WERI-Rb-1 (cell line): ENCODE measurements at regions not wholly inside any gene's neighbourhood (a gene's known extent, or its start where the extent isn't known, plus 50 kb on each side); places are given as distances from the start of the nearest gene placed in this dataset.
A peak's percentile ranks its signal among the peaks of the same experiment; 100 is the strongest.

Experiments
- DNase-seq: peaks from one replicate; pipeline ENCODE4 v3.0.0-alpha.2; 2020
- H3K27ac ChIP-seq: fragments of 250-450 bp; sonication (Bioruptor Pico); 2 replicates; pipeline ENCODE4 v1.5.1; 2020; ENCODE audit warnings: mild to moderate bottlenecking, moderate library complexity
- H3K27me3 ChIP-seq: fragments of 250-450 bp; sonication (Bioruptor Pico); 2 replicates; pipeline ENCODE4 v1.5.1; 2021; ENCODE audit warnings: mild to moderate bottlenecking, low read depth, moderate library complexity; ENCODE audit not compliant: insufficient read depth, severe bottlenecking
- H3K36me3 ChIP-seq: fragments of 250-450 bp; sonication (Bioruptor Pico); 2 replicates; pipeline ENCODE4 v1.5.1; 2020; ENCODE audit warnings: mild to moderate bottlenecking, moderate library complexity
- H3K4me3 ChIP-seq: 2 replicates; pipeline ENCODE4 v1.5.1; 2011; ENCODE audit warnings: low read depth, mild to moderate bottlenecking, control low read depth, low read length
- H3K9me3 ChIP-seq: fragments of 250-450 bp; sonication (Bioruptor Pico); 2 replicates; pipeline ENCODE4 v1.5.1; 2021; ENCODE audit warnings: mild to moderate bottlenecking, moderate library complexity; ENCODE audit not compliant: severe bottlenecking
- CTCF ChIP-seq: IDR thresholded peaks from 2 replicates; pipeline ENCODE4 v1.5.1; 2011; ENCODE audit warnings: low read depth, mild to moderate bottlenecking, control low read depth, inconsistent platforms, low read length

- Histone ChIP-seq H3K4me3 (no peak overlapping the region), H3K9me3 (no peaks in the 10 kb centered on the region), H3K27me3 (no peaks in the 10 kb centered on the region), H3K36me3 (no peaks in the 10 kb centered on the region), H3K27ac (no peak overlapping the region)
- no peak for TF ChIP-seq CTCF
- DNase-seq = no peak
Measured at GRCh38 chr3:76021376-76021775, 236.0 kb upstream of the ZNF717 start.

- H3K27me3 ChIP-seq = no peaks in the 10 kb centered on the region
- no peak overlapping the region for H3K27ac ChIP-seq
- H3K36me3 ChIP-seq = no peaks in the 10 kb centered on the region
- no peak for DNase-seq
- H3K4me3 ChIP-seq = no peak overlapping the region
- H3K9me3 ChIP-seq = no peaks in the 10 kb centered on the region
- TF ChIP-seq CTCF = 0 out of 2 replicates have a peak, but pooled peaks have one; percentile 26
Measured at GRCh38 chr3:76024640-76025039, 239.3 kb upstream of the ZNF717 start.

GRCh38 chr3:76025561-76025960 is 240.2 kb upstream of the ZNF717 start:
- H3K27ac ChIP-seq = no peak overlapping the region
- no peak overlapping the region for H3K4me3 ChIP-seq
- no peak for DNase-seq
- no peaks in the 10 kb centered on the region for H3K27me3 ChIP-seq
- H3K9me3 ChIP-seq = no peaks in the 10 kb centered on the region
- TF ChIP-seq CTCF = no peak
- H3K36me3 ChIP-seq = no peaks in the 10 kb centered on the region

- no peaks in the 10 kb centered on the region for H3K36me3 ChIP-seq
- TF ChIP-seq CTCF = no peak
- H3K27me3 ChIP-seq = no peaks in the 10 kb centered on the region
- no peak overlapping the region for H3K27ac ChIP-seq
- no peaks in the 10 kb centered on the region for H3K9me3 ChIP-seq
- no peak for DNase-seq
- H3K4me3 ChIP-seq = no peak overlapping the region
Measured at GRCh38 chr3:76026379-76026778, 241.0 kb upstream of the ZNF717 start.

GRCh38 chr3:76028774-76029173 is 243.4 kb upstream of the ZNF717 start:
- DNase-seq = no peak
- TF ChIP-seq CTCF = no peak
- Histone ChIP-seq H3K36me3 (no peaks in the 10 kb centered on the region), H3K4me3 (no peak overlapping the region), H3K27ac (no peak overlapping the region), H3K27me3 (no peaks in the 10 kb centered on the region), H3K9me3 (no peaks in the 10 kb centered on the region)

GRCh38 chr3:76034649-76035048 is 249.3 kb upstream of the ZNF717 start:
- Histone ChIP-seq H3K9me3 (no peaks in the 10 kb centered on the region), H3K27ac (no peak overlapping the region), H3K4me3 (no peak overlapping the region), H3K27me3 (no peaks in the 10 kb centered on the region), H3K36me3 (no peaks in the 10 kb centered on the region)
- no peak for TF ChIP-seq CTCF
- no peak for DNase-seq
